Common myeloid progenitor, CD34-positive (primary cell): ENCODE measurements at regions not wholly inside any gene's neighbourhood (a gene's known extent, or its start where the extent isn't known, plus 50 kb on each side); places are given as distances from the start of the nearest gene placed in this dataset.
"Not testable (repeated sequence)": the region's sequence is repeated elsewhere in the genome, so short reads cannot be mapped to it uniquely, and the experiment has no call there.

Source experiments
- CTCF ChIA-PET: fragments of 350-600 bp; sonication (Branson Sonifier 250); formaldehyde crosslinking; loops from one replicate; lab custom pipeline; 2021; ENCODE audit warnings: antibody characterized with exemption; lab: Charles Lee
- POLR2A ChIA-PET: fragments of 350-600 bp; sonication (Branson Sonifier 250); formaldehyde crosslinking; loops from one replicate; lab custom pipeline; 2021; ENCODE audit warnings: antibody characterized with exemption; lab: Charles Lee
- DNase-seq, 3 donors: peaks; one replicate each; pipeline versions ENCODE4 v3.0.0 to v3.0.0-alpha.2; 2013
- H3K27ac ChIP-seq, 2 experiments: 1 replicate in 1 of 2; 2 replicates in 1 of 2; pipeline ENCODE4 v1.7.0; 2013; ENCODE audit warnings: inconsistent platforms in 2 of 2, low read length in 2 of 2, mild to moderate bottlenecking in 2 of 2, low read depth in 1 of 2, moderate library complexity in 1 of 2; ENCODE audit not compliant: severe bottlenecking in 2 of 2, insufficient read depth in 1 of 2, poor library complexity in 1 of 2
- H3K27me3 ChIP-seq, 5 experiments: replicated peaks in 2 of 5; 1 replicate in 3 of 5; 2 replicates in 2 of 5; pipeline versions ENCODE4 v1.6.1 to v1.7.0; 2013; ENCODE audit warnings: low read length in 4 of 5, mild to moderate bottlenecking in 2 of 5, moderate library complexity in 2 of 5, inconsistent platforms in 1 of 5; ENCODE audit not compliant: insufficient read depth in 5 of 5, control insufficient read depth in 4 of 5
- H3K36me3 ChIP-seq, 4 experiments: 1 replicate in 2 of 4; 2 replicates in 2 of 4; pipeline versions ENCODE4 v1.6.1 to v1.7.0; 2013; ENCODE audit warnings: low read length in 3 of 4, control low read depth in 1 of 4, mild to moderate bottlenecking in 1 of 4; ENCODE audit not compliant: control insufficient read depth in 4 of 4, insufficient read depth in 4 of 4
- H3K4me1 ChIP-seq, 4 experiments: 1 replicate in 3 of 4; 2 replicates in 1 of 4; pipeline versions ENCODE4 v1.6.1 to v1.7.1; 2013; ENCODE audit warnings: low read length in 3 of 4, mild to moderate bottlenecking in 3 of 4, control low read depth in 1 of 4, inconsistent platforms in 1 of 4, moderate library complexity in 1 of 4; ENCODE audit not compliant: control insufficient read depth in 4 of 4, insufficient read depth in 4 of 4; ENCODE audit errors: control extremely low read depth in 1 of 4
- H3K4me3 ChIP-seq, 7 experiments: 1 replicate in 4 of 7; 2 replicates in 3 of 7; pipeline versions ENCODE4 v1.5.1 to v1.7.0; 2013; ENCODE audit warnings: mild to moderate bottlenecking in 7 of 7, low read length in 6 of 7, moderate library complexity in 6 of 7, inconsistent platforms in 2 of 7, low read depth in 2 of 7, control low read depth in 1 of 7; ENCODE audit not compliant: insufficient read depth in 4 of 7, control insufficient read depth in 1 of 7; ENCODE audit errors: extremely low read depth in 1 of 7
- H3K9me3 ChIP-seq, 5 experiments: 1 replicate in 4 of 5; 2 replicates in 1 of 5; pipeline versions ENCODE4 v1.6.1 to v1.7.1; 2013; ENCODE audit warnings: low read length in 4 of 5, mild to moderate bottlenecking in 2 of 5, inconsistent platforms in 1 of 5, low read depth in 1 of 5, moderate library complexity in 1 of 5; ENCODE audit not compliant: control insufficient read depth in 4 of 5, insufficient read depth in 2 of 5; ENCODE audit errors: control extremely low read depth in 1 of 5
- WGBS: methylation state at CpG from one replicate; pipeline ENCODE4 v1.1.5; 2013; ENCODE audit not compliant: insufficient coverage; 5-methylcytosine and 5-hydroxymethylcytosine counted together

DNA sequence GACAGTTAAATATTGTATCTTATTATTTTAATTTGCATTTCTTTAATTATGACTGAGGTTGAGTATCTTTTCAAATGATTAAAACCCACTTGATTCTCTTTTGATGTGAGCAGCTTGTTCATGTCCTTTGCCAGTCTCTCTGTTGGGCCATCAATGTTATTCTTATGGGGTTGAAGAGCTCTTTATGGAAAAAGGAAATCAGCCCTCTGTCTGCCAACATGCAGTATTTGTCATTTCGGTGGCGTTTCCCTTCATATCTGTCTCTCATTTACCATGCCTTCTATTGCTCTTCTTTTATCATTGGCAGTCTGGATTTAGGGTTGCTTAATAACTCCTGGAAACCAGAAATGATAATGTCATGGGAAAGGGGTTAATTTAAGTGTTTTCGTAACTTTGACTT lies 340.7 kb upstream of the DNAJC19 start:
- ChIA-PET CTCF (no interaction called here), POLR2A (no interaction called here)
- peaks cover 0 to 2% (median 0%) of the 10 kb centered on the region in 5 experiments for H3K27me3 ChIP-seq
- H3K27ac ChIP-seq = no peak overlapping the region
- DNase-seq = no peak
- no peaks in the 10 kb centered on the region for H3K36me3 ChIP-seq
- H3K9me3 ChIP-seq = no peaks in the 10 kb centered on the region
- H3K4me3 ChIP-seq = no peak overlapping the region
- 100% methylated on average over 1 of the region's 3 CpGs for WGBS
- no peaks in the 10 kb centered on the region for H3K4me1 ChIP-seq

DNA sequence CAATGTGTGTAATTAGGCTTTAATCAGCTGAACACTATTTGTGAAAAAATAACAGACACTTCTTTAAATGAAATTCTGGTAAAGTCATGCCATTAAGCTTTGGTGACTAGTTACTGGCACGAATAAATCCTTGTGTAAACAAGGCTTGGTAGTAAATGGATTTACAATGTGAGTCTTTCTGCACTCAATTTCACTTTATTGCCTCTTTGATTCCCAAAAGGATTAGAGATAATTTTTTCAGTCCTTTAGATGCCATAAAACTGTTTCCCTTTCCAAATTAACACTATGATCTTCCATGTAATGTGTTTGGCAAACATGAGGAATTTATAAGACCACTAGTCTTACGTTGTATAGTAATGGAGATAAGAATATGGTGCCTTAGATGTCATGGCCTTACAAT lies 339.5 kb upstream of the DNAJC19 start:
- no peak overlapping the region for H3K27ac ChIP-seq
- DNase-seq = no peak
- ChIA-PET CTCF (no interaction called here), POLR2A (no interaction called here)
- no peak overlapping the region for H3K4me3 ChIP-seq
- H3K36me3 ChIP-seq = no peaks in the 10 kb centered on the region
- 100% methylated on average over 1 of the region's 2 CpGs for WGBS
- no peaks in the 10 kb centered on the region for H3K4me1 ChIP-seq
- H3K27me3 ChIP-seq = peaks cover 0 to 2% (median 0%) of the 10 kb centered on the region in 5 experiments
- H3K9me3 ChIP-seq = no peaks in the 10 kb centered on the region

DNA sequence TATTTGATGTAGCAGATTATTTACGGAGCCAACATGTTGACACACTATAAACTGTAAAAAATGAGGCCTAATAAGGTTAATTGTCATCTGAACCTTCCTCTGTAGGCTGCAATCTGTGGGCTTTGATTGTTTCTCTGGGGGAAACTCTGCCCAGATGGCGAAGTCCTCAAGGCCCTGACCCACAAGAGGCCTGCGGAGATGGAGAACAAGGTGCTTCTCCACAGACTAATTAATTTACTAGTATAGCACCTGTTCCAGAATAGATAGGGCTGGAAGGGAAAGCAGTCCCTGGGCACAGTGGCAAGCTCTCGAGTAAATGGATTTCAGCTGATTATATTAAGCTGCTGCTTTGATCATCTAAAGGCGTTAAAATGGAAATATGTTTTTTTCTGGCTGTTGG lies 338.8 kb upstream of the DNAJC19 start:
- POLR2A ChIA-PET = no interaction called here
- 92% methylated on average over 2 of the region's 5 CpGs for WGBS
- H3K9me3 ChIP-seq = no peaks in the 10 kb centered on the region
- no peaks in the 10 kb centered on the region for H3K4me1 ChIP-seq
- H3K4me3 ChIP-seq = no peak overlapping the region
- no peak for DNase-seq
- H3K27ac ChIP-seq = no peak overlapping the region
- CTCF ChIA-PET = no interaction called here
- H3K36me3 ChIP-seq = no peaks in the 10 kb centered on the region
- H3K27me3 ChIP-seq = peaks cover 0 to 2% (median 0%) of the 10 kb centered on the region in 5 experiments

DNA sequence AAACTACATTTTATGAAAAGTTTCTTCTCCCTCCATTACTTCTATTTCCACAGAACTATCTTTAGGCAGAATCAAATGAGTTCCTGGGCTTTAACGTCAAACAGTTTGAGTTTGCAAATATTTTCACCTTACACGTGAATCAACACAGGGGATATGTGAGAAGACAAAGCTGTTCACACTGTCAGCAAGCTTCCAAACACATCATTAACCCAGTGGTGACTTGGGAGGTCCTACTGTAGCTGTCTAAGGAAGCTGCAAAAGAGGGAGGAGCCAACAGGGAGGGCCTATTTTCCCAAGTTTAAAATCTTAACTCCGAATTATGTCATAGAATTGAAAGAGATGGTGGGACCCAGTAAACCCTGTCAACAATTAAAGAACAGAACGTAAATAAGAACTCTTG lies 337.8 kb upstream of the DNAJC19 start:
- H3K36me3 ChIP-seq = no peaks in the 10 kb centered on the region
- ChIA-PET POLR2A (no interaction called here), CTCF (interaction anchor here (0.9 to 1.7 kb wide), 5 partner anchors 10 to 1358 kb away, joined by 3 to 6 read pairs (median 4); no protein-coding TSS in a partner anchor)
- peaks cover 0 to 2% (median 0%) of the 10 kb centered on the region in 5 experiments for H3K27me3 ChIP-seq
- WGBS = 94% methylated on average over 2 of the region's 4 CpGs
- no peak overlapping the region for H3K4me3 ChIP-seq
- no peak for DNase-seq
- H3K4me1 ChIP-seq = no peaks in the 10 kb centered on the region
- H3K9me3 ChIP-seq = no peaks in the 10 kb centered on the region
- H3K27ac ChIP-seq = no peak overlapping the region

DNA sequence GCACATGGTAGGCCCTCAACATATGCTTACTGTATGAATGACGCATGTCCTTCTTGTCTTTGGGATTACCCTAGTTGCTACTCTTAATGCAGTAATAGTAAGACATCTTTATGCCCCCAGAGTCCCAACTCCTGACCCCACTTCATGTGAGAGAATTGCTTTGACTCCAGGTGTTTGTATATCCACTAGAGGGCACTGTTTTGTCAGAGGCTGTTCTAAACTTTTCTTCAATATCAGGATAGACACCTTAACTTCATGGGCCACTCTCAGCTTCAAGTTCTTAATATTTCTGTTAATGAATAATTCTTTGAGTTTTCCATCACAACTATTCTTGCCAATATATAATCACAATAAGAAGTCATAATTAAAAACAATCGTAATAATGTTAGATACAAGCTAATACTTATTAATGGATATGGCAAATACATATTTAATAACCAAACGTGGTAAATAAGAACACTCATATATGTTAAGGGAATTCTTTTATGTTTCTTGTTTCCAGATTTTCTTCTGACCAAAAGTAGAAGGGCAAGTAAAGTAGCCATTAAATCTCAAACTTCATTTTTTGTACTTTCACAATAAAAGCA lies 337.2 kb upstream of the DNAJC19 start:
- CTCF ChIA-PET = interaction anchor here (0.7 to 1.7 kb wide), 6 partner anchors 9 to 1359 kb away, joined by 3 to 6 read pairs (median 4); no protein-coding TSS in a partner anchor
- H3K27me3 ChIP-seq = peaks cover 0 to 2% (median 0%) of the 10 kb centered on the region in 5 experiments
- H3K27ac ChIP-seq = no peak overlapping the region
- no peak overlapping the region for H3K4me3 ChIP-seq
- H3K9me3 ChIP-seq = no peaks in the 10 kb centered on the region
- WGBS = 0% methylated on average over 1 of the region's 3 CpGs
- H3K4me1 ChIP-seq = no peaks in the 10 kb centered on the region
- POLR2A ChIA-PET = no interaction called here
- no peaks in the 10 kb centered on the region for H3K36me3 ChIP-seq
- peak; percentile 9 to 47 (median 38) for DNase-seq

DNA sequence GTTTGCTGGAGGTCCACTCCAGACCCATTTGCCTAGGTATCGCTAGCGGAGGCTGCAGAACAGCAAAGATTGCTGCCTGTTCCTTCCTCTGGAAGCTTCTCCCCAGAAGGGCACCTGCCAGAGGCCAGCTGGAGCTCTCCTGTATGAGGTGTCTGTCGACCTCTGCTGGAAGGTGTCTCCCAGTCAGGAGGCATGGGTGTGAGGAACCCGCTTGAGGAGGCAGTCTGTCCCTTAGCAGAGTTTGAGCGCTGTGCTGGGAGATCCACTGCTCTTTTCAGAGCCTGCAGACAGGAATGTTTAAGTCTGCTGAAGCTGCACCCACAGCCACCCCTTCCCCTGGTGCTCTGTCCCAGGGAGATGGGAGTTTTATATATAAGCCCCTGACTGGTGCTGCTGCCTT lies 335.0 kb upstream of the DNAJC19 start:
- H3K4me3 ChIP-seq, POLR2A ChIA-PET, H3K27ac ChIP-seq, H3K36me3 ChIP-seq, H3K4me1 ChIP-seq, H3K27me3 ChIP-seq, DNase-seq, H3K9me3 ChIP-seq: not testable (repeated sequence)
- 92% methylated on average over 4 of the region's 5 CpGs for WGBS
- CTCF ChIA-PET = interaction anchor here (1.4 to 2.3 kb wide), 3 partner anchors 12 to 1293 kb away, joined by 4 to 6 read pairs (median 5); no protein-coding TSS in a partner anchor

DNA sequence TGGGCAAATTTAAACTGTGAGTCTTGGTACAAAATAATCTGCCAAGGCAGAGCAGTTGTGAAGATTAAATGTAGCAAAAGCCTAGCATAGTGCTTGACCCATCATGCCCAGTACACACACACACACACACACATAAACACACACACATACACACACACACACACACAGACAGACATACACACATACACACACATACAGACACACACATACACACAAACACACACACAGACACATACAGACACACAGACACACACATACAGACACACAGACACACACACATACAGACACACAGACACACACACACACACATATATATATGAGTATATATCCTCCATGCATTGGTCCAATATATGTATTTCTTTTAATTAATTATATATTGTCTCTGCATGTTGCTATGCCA lies 328.8 kb upstream of the DNAJC19 start:
- H3K36me3 ChIP-seq = no peaks in the 10 kb centered on the region
- POLR2A ChIA-PET = no interaction called here
- no peaks in the 10 kb centered on the region for H3K4me1 ChIP-seq
- H3K27me3 ChIP-seq = peaks cover 0 to 3% (median 0%) of the 10 kb centered on the region in 5 experiments
- CTCF ChIA-PET = no interaction called here
- H3K27ac ChIP-seq = no peak overlapping the region
- H3K9me3 ChIP-seq = no peaks in the 10 kb centered on the region
- H3K4me3 ChIP-seq = no peak overlapping the region
- DNase-seq = no peak
